CD4-positive, CD25-positive, alpha-beta regulatory T cell (primary cell): ENCODE measurements at regions not wholly inside any gene's neighbourhood (a gene's known extent, or its start where the extent isn't known, plus 50 kb on each side); places are given as distances from the start of the nearest gene placed in this dataset.

Experiments
- ATAC-seq, 2 donors: fragments of 150-1000 bp; cut with Tn5 transposase; one replicate each; pipeline ENCODE4 v1.10.0; 2021; ENCODE audit warnings: low read depth in 2 of 2, moderate number of reproducible peaks in 2 of 2, moderate library complexity in 1 of 2
- DNase-seq, 3 donors: peaks; one replicate each; pipeline versions ENCODE4 v3.0.0 to v3.0.0-alpha.2; 2012 to 2022; ENCODE audit warnings: mixed read lengths in 1 of 3
- H3K27ac ChIP-seq: one replicate; pipeline ENCODE4 v1.7.0; 2013; ENCODE audit warnings: mild to moderate bottlenecking, low read length; ENCODE audit not compliant: insufficient read depth, poor library complexity, severe bottlenecking
- H3K27me3 ChIP-seq: one replicate; pipeline ENCODE4 v1.7.0; 2013; ENCODE audit warnings: low read length; ENCODE audit not compliant: control insufficient read depth, insufficient read depth
- H3K36me3 ChIP-seq: one replicate; pipeline ENCODE4 v1.7.0; 2013; ENCODE audit warnings: mild to moderate bottlenecking, low read length, moderate library complexity; ENCODE audit not compliant: control insufficient read depth, insufficient read depth
- H3K4me1 ChIP-seq: 2 replicates; pipeline ENCODE4 v1.7.0; 2013; ENCODE audit warnings: mild to moderate bottlenecking, low read length; ENCODE audit not compliant: insufficient read depth, control insufficient read depth, poor library complexity, severe bottlenecking
- H3K4me3 ChIP-seq: one replicate; pipeline ENCODE4 v1.7.0; 2013; ENCODE audit warnings: low read depth, mild to moderate bottlenecking, low read length, moderate library complexity
- H3K9me3 ChIP-seq, 2 experiments: 1 replicate in 1 of 2; 2 replicates in 1 of 2; pipeline ENCODE4 v1.7.0; 2013; ENCODE audit warnings: low read length in 2 of 2, mild to moderate bottlenecking in 1 of 2, moderate library complexity in 1 of 2; ENCODE audit not compliant: control insufficient read depth in 2 of 2
- H3K27ac Mint-ChIP-seq, 3 donors: one replicate each; pipeline ENCODE4 v1.8.0; 2020 to 2022; ENCODE audit warnings: mild to moderate bottlenecking in 3 of 3, mixed read lengths in 3 of 3, moderate library complexity in 2 of 3
- H3K27me3 Mint-ChIP-seq: one replicate; pipeline ENCODE4 v1.8.0; 2022; ENCODE audit warnings: mild to moderate bottlenecking, mixed read lengths
- H3K36me3 Mint-ChIP-seq: one replicate; pipeline ENCODE4 v1.8.0; 2020; ENCODE audit warnings: mixed read lengths
- H3K4me1 Mint-ChIP-seq, 4 donors: one replicate each; pipeline ENCODE4 v1.8.0; 2020 to 2022; ENCODE audit warnings: mixed read lengths in 4 of 4, mild to moderate bottlenecking in 1 of 4
- H3K4me3 Mint-ChIP-seq, 4 donors: one replicate each; pipeline ENCODE4 v1.8.0; 2020 to 2022; ENCODE audit warnings: mild to moderate bottlenecking in 4 of 4, mixed read lengths in 4 of 4, moderate library complexity in 3 of 4
- H3K9me3 Mint-ChIP-seq, 7 donors: one replicate each; pipeline ENCODE4 v1.8.0; 2020 to 2022; ENCODE audit warnings: mixed read lengths in 7 of 7, mild to moderate bottlenecking in 3 of 7, moderate library complexity in 2 of 7

GRCh38 chr12:116454950-116455447, 104.2 kb upstream of the MAP1LC3B2 start:
- Histone ChIP-seq H3K9me3 (no peaks in the 10 kb centered on the region), H3K27me3 (no peaks in the 10 kb centered on the region), H3K36me3 (no peaks in the 10 kb centered on the region), H3K27ac (no peak overlapping the region), H3K4me1 (no peaks in the 10 kb centered on the region), H3K4me3 (no peak overlapping the region)
- H3K27ac Mint-ChIP-seq, result no peak overlapping the region
- no peaks in the 10 kb centered on the region for H3K27me3 Mint-ChIP-seq
- ATAC-seq (no peak), DNase-seq (no peak)
- no peaks in the 10 kb centered on the region for H3K36me3 Mint-ChIP-seq
- H3K9me3 Mint-ChIP-seq, result no peaks in the 10 kb centered on the region
- no peaks in the 10 kb centered on the region for H3K4me1 Mint-ChIP-seq
- no peak overlapping the region for H3K4me3 Mint-ChIP-seq

DNA sequence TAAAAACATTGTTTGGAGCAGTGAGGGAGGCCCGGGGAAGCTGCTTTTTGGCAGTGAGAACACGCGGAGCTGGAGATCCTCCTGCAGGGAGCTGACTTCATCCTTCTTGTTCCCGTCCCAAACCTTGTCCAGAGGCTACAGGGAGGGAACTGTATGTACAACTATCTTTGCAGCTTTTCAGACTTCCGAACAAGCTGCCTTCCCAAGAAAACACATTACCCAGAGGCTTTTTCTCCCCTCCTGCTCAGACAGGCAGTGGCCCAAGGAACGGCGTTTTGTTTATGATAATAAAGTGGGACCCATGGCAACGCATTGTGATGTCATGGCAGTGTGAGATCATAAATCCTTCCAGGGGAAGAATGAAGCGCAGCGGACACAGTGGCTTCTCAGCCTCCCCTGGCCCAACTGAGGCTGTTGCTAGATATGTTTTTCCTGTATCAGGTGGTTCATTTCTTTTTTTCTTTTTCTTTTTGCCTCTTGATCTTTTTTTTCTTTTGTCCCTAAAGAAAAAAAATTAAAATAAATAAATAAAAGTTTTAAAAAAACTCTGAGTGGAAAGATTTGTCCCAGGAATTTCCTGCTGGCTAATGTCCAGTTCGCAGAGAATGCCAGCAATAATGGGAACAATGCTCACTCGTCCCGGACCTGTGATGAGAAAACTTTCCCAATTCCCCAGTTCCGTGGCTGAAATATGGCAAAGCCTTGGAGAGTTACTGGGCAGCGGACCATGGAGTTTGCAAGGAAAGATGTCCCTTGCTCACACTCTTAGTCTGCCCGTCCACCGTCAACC, 103.4 kb upstream of the MAP1LC3B2 start:
- Mint-ChIP-seq H3K27ac (no peak overlapping the region), H3K4me3 (no peak overlapping the region), H3K36me3 (no peaks in the 10 kb centered on the region), H3K4me1 (no peaks in the 10 kb centered on the region), H3K9me3 (no peaks in the 10 kb centered on the region), H3K27me3 (no peaks in the 10 kb centered on the region)
- ATAC-seq, result no peak
- Histone ChIP-seq H3K9me3 (no peaks in the 10 kb centered on the region), H3K36me3 (no peaks in the 10 kb centered on the region), H3K4me1 (no peaks in the 10 kb centered on the region), H3K27me3 (no peaks in the 10 kb centered on the region), H3K4me3 (no peak overlapping the region), H3K27ac (no peak overlapping the region)
- no peak for DNase-seq

DNA sequence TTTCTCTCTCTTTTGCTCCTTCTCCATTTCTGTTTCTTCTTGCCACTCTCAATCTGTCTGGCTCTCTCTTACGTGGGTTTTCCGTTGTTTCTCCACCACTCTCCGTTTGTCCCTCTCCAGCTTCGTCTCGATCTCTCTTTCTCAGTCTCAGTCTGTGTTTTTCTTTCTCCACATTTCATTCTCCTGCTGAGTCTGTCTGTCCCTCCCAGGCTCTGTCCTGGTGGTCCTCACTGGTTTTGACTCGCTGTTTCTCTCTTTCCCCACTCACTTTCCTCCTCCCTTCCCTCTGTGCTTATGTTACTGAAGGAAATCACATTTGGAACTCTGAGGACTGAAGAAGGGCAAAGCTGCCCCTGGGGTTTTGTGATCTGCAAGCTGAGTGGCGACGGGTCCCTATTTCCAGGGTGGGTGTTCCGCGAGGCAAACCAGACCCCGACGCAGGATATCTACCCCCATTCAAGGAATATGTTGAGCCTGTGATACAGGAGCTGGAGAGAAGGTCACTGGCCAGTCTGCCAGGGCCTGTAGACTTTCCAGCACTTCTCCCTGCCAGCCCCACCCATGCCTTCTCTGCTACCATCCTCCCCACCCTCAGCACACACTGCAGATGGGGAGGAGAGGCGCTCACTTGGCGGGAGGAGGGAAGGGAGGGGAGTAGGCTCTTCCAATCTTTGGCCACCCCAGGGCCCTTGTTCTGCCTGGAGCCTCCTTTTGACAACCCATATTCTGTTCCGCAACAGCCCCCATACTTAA, 102.7 kb upstream of the MAP1LC3B2 start:
- Histone ChIP-seq H3K4me3 (no peak overlapping the region), H3K27ac (no peak overlapping the region), H3K9me3 (no peaks in the 10 kb centered on the region), H3K27me3 (no peaks in the 10 kb centered on the region), H3K4me1 (no peaks in the 10 kb centered on the region), H3K36me3 (no peaks in the 10 kb centered on the region)
- no peaks in the 10 kb centered on the region for H3K4me1 Mint-ChIP-seq
- ATAC-seq, result no peak
- no peak overlapping the region for H3K4me3 Mint-ChIP-seq
- H3K36me3 Mint-ChIP-seq, result no peaks in the 10 kb centered on the region
- no peak overlapping the region for H3K27ac Mint-ChIP-seq
- DNase-seq, result no peak
- H3K27me3 Mint-ChIP-seq, result no peaks in the 10 kb centered on the region
- no peaks in the 10 kb centered on the region for H3K9me3 Mint-ChIP-seq

DNA sequence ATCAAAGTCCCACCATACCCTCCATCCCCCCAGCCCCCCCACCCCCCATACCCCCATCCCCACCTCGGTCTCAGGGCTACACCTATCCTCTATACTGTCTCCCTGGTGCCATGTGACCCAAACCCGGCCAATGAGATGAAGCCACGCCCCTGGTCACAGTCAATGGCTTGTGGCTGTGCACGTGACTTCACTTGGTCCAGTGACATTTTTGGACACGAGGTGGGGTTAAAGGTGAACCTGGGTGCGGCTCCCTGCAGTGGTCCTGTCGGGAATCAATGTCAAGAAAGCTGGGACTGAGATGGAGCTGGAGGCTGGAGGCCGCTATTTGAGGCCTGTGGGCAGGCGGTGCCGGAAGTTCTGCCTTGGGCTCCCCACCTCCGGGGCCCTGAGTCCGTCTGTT, 100.7 kb upstream of the MAP1LC3B2 start:
- H3K36me3 ChIP-seq, result no peaks in the 10 kb centered on the region
- Mint-ChIP-seq H3K36me3 (no peaks in the 10 kb centered on the region), H3K27ac (no peak overlapping the region), H3K9me3 (no peaks in the 10 kb centered on the region), H3K4me1 (no peaks in the 10 kb centered on the region), H3K4me3 (no peak overlapping the region), H3K27me3 (no peaks in the 10 kb centered on the region)
- ATAC-seq (no peak), DNase-seq (no peak)
- no peaks in the 10 kb centered on the region for H3K4me1 ChIP-seq
- no peak overlapping the region for H3K4me3 ChIP-seq
- no peaks in the 10 kb centered on the region for H3K9me3 ChIP-seq
- no peaks in the 10 kb centered on the region for H3K27me3 ChIP-seq
- no peak overlapping the region for H3K27ac ChIP-seq

DNA sequence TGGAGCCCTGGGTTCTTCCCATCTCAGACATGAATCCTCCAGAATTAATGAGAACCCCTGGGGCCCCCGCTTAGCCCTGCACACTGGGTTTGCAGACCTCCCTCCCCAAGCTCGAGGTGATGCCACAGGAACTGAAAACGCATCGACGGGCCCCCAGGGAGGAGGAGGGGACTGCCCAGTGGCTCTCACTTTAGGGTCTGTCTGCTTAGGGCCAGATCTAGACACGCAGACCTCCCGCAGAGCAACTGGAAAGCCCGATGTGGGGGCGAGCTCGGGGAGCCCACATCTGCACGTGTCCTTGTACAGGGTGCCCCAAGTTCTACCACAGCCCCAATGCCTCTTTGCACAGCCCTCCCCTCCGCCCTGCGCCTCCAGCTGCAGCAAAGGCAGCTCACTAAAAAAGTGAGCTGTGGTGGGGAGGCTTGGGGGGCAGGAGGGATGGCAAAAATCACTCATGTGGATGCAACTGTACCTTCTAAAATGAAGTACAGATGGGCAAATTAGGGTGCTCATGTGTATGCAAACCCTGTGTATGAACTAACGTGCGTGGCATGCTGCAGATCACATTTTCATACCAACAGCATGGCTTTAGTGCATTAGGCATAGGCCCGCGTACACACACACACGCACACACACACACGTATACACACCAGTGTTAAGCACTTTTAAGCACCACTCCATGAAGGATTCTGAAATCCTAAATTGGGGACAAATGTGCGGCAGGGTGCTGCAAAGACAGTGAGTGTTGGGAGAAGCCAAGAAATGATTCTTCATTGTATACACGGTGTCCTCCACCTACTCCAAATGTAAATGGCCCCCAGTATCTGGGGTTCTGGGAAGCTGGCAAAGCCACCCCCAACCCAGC, 99.9 kb upstream of the MAP1LC3B2 start:
- no peak overlapping the region for H3K4me3 ChIP-seq
- Mint-ChIP-seq H3K27me3 (no peaks in the 10 kb centered on the region), H3K36me3 (no peaks in the 10 kb centered on the region), H3K9me3 (no peaks in the 10 kb centered on the region), H3K27ac (no peak overlapping the region), H3K4me3 (no peak overlapping the region), H3K4me1 (no peaks in the 10 kb centered on the region)
- ATAC-seq (no peak), DNase-seq (no peak)
- no peaks in the 10 kb centered on the region for H3K36me3 ChIP-seq
- H3K27ac ChIP-seq, result no peak overlapping the region
- no peaks in the 10 kb centered on the region for H3K27me3 ChIP-seq
- H3K9me3 ChIP-seq, result no peaks in the 10 kb centered on the region
- H3K4me1 ChIP-seq, result no peaks in the 10 kb centered on the region

- H3K27me3 Mint-ChIP-seq, result no peaks in the 10 kb centered on the region
- no peak for DNase-seq
- H3K27me3 ChIP-seq, result no peaks in the 10 kb centered on the region
- H3K4me3 ChIP-seq, result no peak overlapping the region
- H3K27ac ChIP-seq, result no peak overlapping the region
- H3K4me1 ChIP-seq, result no peaks in the 10 kb centered on the region
- no peak overlapping the region for H3K4me3 Mint-ChIP-seq
- H3K27ac Mint-ChIP-seq, result no peak overlapping the region
- ATAC-seq, result no peak
- H3K9me3 Mint-ChIP-seq, result no peaks in the 10 kb centered on the region
- H3K36me3 ChIP-seq, result no peaks in the 10 kb centered on the region
- no peaks in the 10 kb centered on the region for H3K36me3 Mint-ChIP-seq
- no peaks in the 10 kb centered on the region for H3K9me3 ChIP-seq
- H3K4me1 Mint-ChIP-seq, result no peaks in the 10 kb centered on the region
These were observed 99.1 kb upstream of the MAP1LC3B2 start for GRCh38 chr12:116459916-116460663.

DNA sequence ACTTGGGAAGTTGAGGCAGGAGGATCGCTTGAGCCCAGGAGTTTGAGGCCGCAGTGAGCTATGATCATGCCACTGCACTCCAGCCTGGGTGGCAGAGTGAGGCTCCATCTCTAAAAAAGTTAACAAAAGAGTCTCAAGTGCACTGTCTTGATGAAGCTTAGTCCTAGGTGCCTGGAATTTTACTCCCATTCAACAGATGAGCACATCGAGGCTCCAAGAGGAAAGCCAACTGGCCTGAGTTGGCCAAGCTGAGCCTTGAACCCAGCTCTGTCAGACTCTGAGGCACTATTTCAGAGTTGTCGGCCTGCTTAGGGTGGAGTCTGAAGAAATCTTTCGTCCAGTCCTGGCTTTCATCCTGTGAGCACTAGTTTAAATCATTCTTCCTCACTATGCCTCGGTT, 98.1 kb upstream of the MAP1LC3B2 start:
- no peak overlapping the region for H3K27ac ChIP-seq
- no peaks in the 10 kb centered on the region for H3K4me1 ChIP-seq
- no peak overlapping the region for H3K4me3 ChIP-seq
- H3K27ac Mint-ChIP-seq, result no peak overlapping the region
- no peaks in the 10 kb centered on the region for H3K36me3 Mint-ChIP-seq
- no peaks in the 10 kb centered on the region for H3K27me3 ChIP-seq
- no peaks in the 10 kb centered on the region for H3K36me3 ChIP-seq
- no peaks in the 10 kb centered on the region for H3K9me3 Mint-ChIP-seq
- no peaks in the 10 kb centered on the region for H3K9me3 ChIP-seq
- DNase-seq, result no peak
- H3K4me3 Mint-ChIP-seq, result no peak overlapping the region
- no peaks in the 10 kb centered on the region for H3K4me1 Mint-ChIP-seq
- no peaks in the 10 kb centered on the region for H3K27me3 Mint-ChIP-seq
- ATAC-seq, result no peak
